HG03039 (cell line): ENCODE measurements at regions not wholly inside any gene's neighbourhood (a gene's known extent, or its start where the extent isn't known, plus 50 kb on each side); places are given as distances from the start of the nearest gene placed in this dataset.

Experiments
- ATAC-seq: cut with Tn5 transposase; IDR thresholded peaks from one replicate; pipeline ENCODE4 v1.9.1; 2021; ENCODE audit warnings: mild to moderate bottlenecking, moderate library complexity; ENCODE audit not compliant: unreplicated experiment

GRCh38 chr16:63995025-63995424, 1126.8 kb downstream of the CDH11 start:
- ATAC-seq: no peak

GRCh38 chr16:63983401-63983800, 1138.5 kb downstream of the CDH11 start:
- no peak for ATAC-seq

GRCh38 chr16:63982741-63983140, 1139.1 kb downstream of the CDH11 start:
- no peak for ATAC-seq

GRCh38 chr16:63982110-63982509, 1139.8 kb downstream of the CDH11 start:
- no peak for ATAC-seq

GRCh38 chr16:63981639-63982038, 1140.2 kb downstream of the CDH11 start:
- no peak for ATAC-seq

GRCh38 chr16:63980763-63981162, 1141.1 kb downstream of the CDH11 start:
- no peak for ATAC-seq

- ATAC-seq: no peak
Measured at GRCh38 chr16:63978240-63978639, 1143.6 kb downstream of the CDH11 start.

GRCh38 chr16:63976345-63976744, 1145.5 kb downstream of the CDH11 start:
- ATAC-seq: no peak

GRCh38 chr16:63975669-63976068, 1146.2 kb downstream of the CDH11 start:
- no peak for ATAC-seq

- no peak for ATAC-seq
Measured at GRCh38 chr16:63967966-63968365, 1153.9 kb downstream of the CDH11 start.

GRCh38 chr16:63960321-63960720, 1161.5 kb downstream of the CDH11 start:
- ATAC-seq: no peak

GRCh38 chr16:63947022-63947421, 1174.8 kb downstream of the CDH11 start:
- ATAC-seq: no peak

- no peak for ATAC-seq
Measured at GRCh38 chr16:63945806-63946205, 1176.1 kb downstream of the CDH11 start.

GRCh38 chr16:63943566-63943965, 1178.3 kb downstream of the CDH11 start:
- no peak for ATAC-seq

- ATAC-seq: no peak
Measured at GRCh38 chr16:63938661-63939060, 1183.2 kb downstream of the CDH11 start.

- ATAC-seq: no peak
Measured at GRCh38 chr16:63933841-63934240, 1188.0 kb downstream of the CDH11 start.

- no peak for ATAC-seq
Measured at GRCh38 chr16:63928421-63928820, 1193.4 kb downstream of the CDH11 start.

GRCh38 chr16:63925221-63925620, 1196.6 kb downstream of the CDH11 start:
- ATAC-seq: no peak

- no peak for ATAC-seq
Measured at GRCh38 chr16:63922560-63922959, 1199.3 kb downstream of the CDH11 start.

- ATAC-seq: no peak
Measured at GRCh38 chr16:63921737-63922295, 1200.0 kb downstream of the CDH11 start.

GRCh38 chr16:63913290-63913689, 1208.6 kb downstream of the CDH11 start:
- ATAC-seq: no peak

GRCh38 chr16:63907251-63907650, 1214.6 kb downstream of the CDH11 start:
- ATAC-seq: no peak

- no peak for ATAC-seq
Measured at GRCh38 chr16:63904930-63905329, 1216.9 kb downstream of the CDH11 start.
